Stimulated activated naive CD8-positive, alpha-beta T cell treated with anti-CD3 and anti-CD28 coated beads, Interleukin-15, Interleukin-2, amounts not matched to agents 100 ng/mL and 50 ng/mL, for 24 hours (primary cell): ENCODE measurements at regions not wholly inside any gene's neighbourhood (a gene's known extent, or its start where the extent isn't known, plus 50 kb on each side); places are given as distances from the start of the nearest gene placed in this dataset.

Experiments used
- H3K27ac Mint-ChIP-seq: one replicate; pipeline ENCODE4 v1.8.0; 2021; ENCODE audit warnings: mild to moderate bottlenecking, mixed read lengths
- H3K27me3 Mint-ChIP-seq: one replicate; pipeline ENCODE4 v1.8.0; 2021; ENCODE audit warnings: mixed read lengths
- H3K36me3 Mint-ChIP-seq: one replicate; pipeline ENCODE4 v1.8.0; 2021; ENCODE audit warnings: low read depth, mixed read lengths
- H3K4me1 Mint-ChIP-seq: one replicate; pipeline ENCODE4 v1.8.0; 2021; ENCODE audit warnings: low read depth, mixed read lengths
- H3K4me3 Mint-ChIP-seq: one replicate; pipeline ENCODE4 v1.8.0; 2021; ENCODE audit warnings: mild to moderate bottlenecking, mixed read lengths
- H3K9me3 Mint-ChIP-seq: one replicate; pipeline ENCODE4 v1.8.0; 2021; ENCODE audit warnings: mixed read lengths

GRCh38 chr4:146098978-146099377 is 76.5 kb upstream of the LSM6 start:
- H3K27me3 Mint-ChIP-seq, result peaks cover 16% of the 10 kb centered on the region
- no peaks in the 10 kb centered on the region for H3K36me3 Mint-ChIP-seq
- no peak overlapping the region for H3K4me3 Mint-ChIP-seq
- no peaks in the 10 kb centered on the region for H3K4me1 Mint-ChIP-seq
- H3K9me3 Mint-ChIP-seq, result no peaks in the 10 kb centered on the region
- H3K27ac Mint-ChIP-seq, result no peak overlapping the region

GRCh38 chr4:146098397-146098796 is 77.1 kb upstream of the LSM6 start:
- Mint-ChIP-seq H3K36me3 (no peaks in the 10 kb centered on the region), H3K4me3 (no peak overlapping the region), H3K9me3 (no peaks in the 10 kb centered on the region), H3K27me3 (peaks cover 20% of the 10 kb centered on the region), H3K27ac (no peak overlapping the region), H3K4me1 (no peaks in the 10 kb centered on the region)

GRCh38 chr4:146096371-146096770 is 79.1 kb upstream of the LSM6 start:
- no peak overlapping the region for H3K27ac Mint-ChIP-seq
- H3K36me3 Mint-ChIP-seq, result no peaks in the 10 kb centered on the region
- no peaks in the 10 kb centered on the region for H3K4me1 Mint-ChIP-seq
- H3K27me3 Mint-ChIP-seq, result peaks cover 16% of the 10 kb centered on the region
- no peak overlapping the region for H3K4me3 Mint-ChIP-seq
- no peaks in the 10 kb centered on the region for H3K9me3 Mint-ChIP-seq

GRCh38 chr4:146095860-146096259 is 79.7 kb upstream of the LSM6 start:
- Mint-ChIP-seq H3K36me3 (no peaks in the 10 kb centered on the region), H3K9me3 (no peaks in the 10 kb centered on the region), H3K27ac (no peak overlapping the region), H3K4me3 (no peak overlapping the region), H3K27me3 (peaks cover 14% of the 10 kb centered on the region), H3K4me1 (no peaks in the 10 kb centered on the region)

GRCh38 chr4:146095091-146095690 is 80.3 kb upstream of the LSM6 start:
- no peaks in the 10 kb centered on the region for H3K9me3 Mint-ChIP-seq
- no peaks in the 10 kb centered on the region for H3K4me1 Mint-ChIP-seq
- H3K27me3 Mint-ChIP-seq, result peaks cover 18% of the 10 kb centered on the region
- H3K36me3 Mint-ChIP-seq, result no peaks in the 10 kb centered on the region
- no peak overlapping the region for H3K4me3 Mint-ChIP-seq
- H3K27ac Mint-ChIP-seq, result no peak overlapping the region

- peaks cover 48% of the 10 kb centered on the region for H3K27me3 Mint-ChIP-seq
Measured at GRCh38 chr4:146088690-146089089, 86.8 kb upstream of the LSM6 start.

GRCh38 chr4:146087856-146088255 is 87.7 kb upstream of the LSM6 start:
- Mint-ChIP-seq H3K27me3 (peaks cover 46% of the 10 kb centered on the region), H3K4me1 (no peaks in the 10 kb centered on the region), H3K9me3 (no peaks in the 10 kb centered on the region), H3K36me3 (no peaks in the 10 kb centered on the region), H3K4me3 (no peak overlapping the region), H3K27ac (no peak overlapping the region)

More at GRCh38 chr4:146088690-146089089, 86.8 kb upstream of the LSM6 start:
- no peaks in the 10 kb centered on the region for H3K4me1 Mint-ChIP-seq
- no peaks in the 10 kb centered on the region for H3K36me3 Mint-ChIP-seq
- H3K27ac Mint-ChIP-seq, result no peak overlapping the region
- H3K4me3 Mint-ChIP-seq, result no peak overlapping the region
- no peaks in the 10 kb centered on the region for H3K9me3 Mint-ChIP-seq

- H3K27me3 Mint-ChIP-seq, result peaks cover 31% of the 10 kb centered on the region
- no peaks in the 10 kb centered on the region for H3K4me1 Mint-ChIP-seq
- H3K9me3 Mint-ChIP-seq, result no peaks in the 10 kb centered on the region
- H3K36me3 Mint-ChIP-seq, result no peaks in the 10 kb centered on the region
- no peak overlapping the region for H3K4me3 Mint-ChIP-seq
- no peak overlapping the region for H3K27ac Mint-ChIP-seq
Measured at GRCh38 chr4:146076081-146076480, 99.4 kb upstream of the LSM6 start.

GRCh38 chr4:146073517-146073916 is 102.0 kb upstream of the LSM6 start:
- Mint-ChIP-seq H3K36me3 (no peaks in the 10 kb centered on the region), H3K9me3 (no peaks in the 10 kb centered on the region), H3K27me3 (peaks cover 28% of the 10 kb centered on the region), H3K27ac (no peak overlapping the region), H3K4me1 (no peaks in the 10 kb centered on the region), H3K4me3 (no peak overlapping the region)

- Mint-ChIP-seq H3K9me3 (no peaks in the 10 kb centered on the region), H3K36me3 (no peaks in the 10 kb centered on the region), H3K27me3 (peaks cover 21% of the 10 kb centered on the region), H3K4me3 (no peak overlapping the region), H3K27ac (no peak overlapping the region), H3K4me1 (no peaks in the 10 kb centered on the region)
Measured at GRCh38 chr4:146072376-146072775, 103.1 kb upstream of the LSM6 start.

GRCh38 chr4:146071390-146071789 is 104.1 kb upstream of the LSM6 start:
- no peak overlapping the region for H3K27ac Mint-ChIP-seq
- no peaks in the 10 kb centered on the region for H3K36me3 Mint-ChIP-seq
- no peaks in the 10 kb centered on the region for H3K4me1 Mint-ChIP-seq
- peaks cover 24% of the 10 kb centered on the region for H3K27me3 Mint-ChIP-seq
- no peaks in the 10 kb centered on the region for H3K9me3 Mint-ChIP-seq
- H3K4me3 Mint-ChIP-seq, result no peak overlapping the region

- H3K27ac Mint-ChIP-seq, result no peak overlapping the region
- H3K9me3 Mint-ChIP-seq, result no peaks in the 10 kb centered on the region
- H3K4me1 Mint-ChIP-seq, result peaks cover 10% of the 10 kb centered on the region
- H3K27me3 Mint-ChIP-seq, result peaks cover 24% of the 10 kb centered on the region
- no peaks in the 10 kb centered on the region for H3K36me3 Mint-ChIP-seq
- no peak overlapping the region for H3K4me3 Mint-ChIP-seq
Measured at GRCh38 chr4:146063143-146063542, 112.4 kb upstream of the LSM6 start.

- H3K4me3 Mint-ChIP-seq, result no peak overlapping the region
- no peaks in the 10 kb centered on the region for H3K36me3 Mint-ChIP-seq
- no peaks in the 10 kb centered on the region for H3K9me3 Mint-ChIP-seq
- H3K27ac Mint-ChIP-seq, result no peak overlapping the region
- peaks cover 24% of the 10 kb centered on the region for H3K27me3 Mint-ChIP-seq
- H3K4me1 Mint-ChIP-seq, result peaks cover 10% of the 10 kb centered on the region
Measured at GRCh38 chr4:146062340-146062739, 113.2 kb upstream of the LSM6 start.

GRCh38 chr4:146061610-146062334 is 113.7 kb upstream of the LSM6 start:
- peaks cover 10% of the 10 kb centered on the region for H3K4me1 Mint-ChIP-seq
- no peak overlapping the region for H3K4me3 Mint-ChIP-seq
- H3K27me3 Mint-ChIP-seq, result peaks cover 24% of the 10 kb centered on the region
- no peaks in the 10 kb centered on the region for H3K36me3 Mint-ChIP-seq
- no peak overlapping the region for H3K27ac Mint-ChIP-seq
- H3K9me3 Mint-ChIP-seq, result no peaks in the 10 kb centered on the region

GRCh38 chr4:146059865-146060264 is 115.7 kb upstream of the LSM6 start:
- Mint-ChIP-seq H3K9me3 (no peaks in the 10 kb centered on the region), H3K36me3 (no peaks in the 10 kb centered on the region), H3K4me3 (no peak overlapping the region), H3K27me3 (peaks cover 22% of the 10 kb centered on the region), H3K27ac (no peak overlapping the region), H3K4me1 (peaks cover 10% of the 10 kb centered on the region)

GRCh38 chr4:146059151-146059550 is 116.4 kb upstream of the LSM6 start:
- Mint-ChIP-seq H3K4me1 (peaks cover 10% of the 10 kb centered on the region), H3K4me3 (no peak overlapping the region), H3K9me3 (no peaks in the 10 kb centered on the region), H3K27me3 (peaks cover 21% of the 10 kb centered on the region), H3K27ac (no peak overlapping the region), H3K36me3 (no peaks in the 10 kb centered on the region)
